GM23248 (cell line): ENCODE measurements at regions not wholly inside any gene's neighbourhood (a gene's known extent, or its start where the extent isn't known, plus 50 kb on each side); places are given as distances from the start of the nearest gene placed in this dataset.

Experiments used
- EZH2 ChIP-seq: fragments of 200-600 bp; sonication (generic); IDR thresholded peaks from 2 replicates; pipeline ENCODE4 v1.6.1; 2018; ENCODE audit warnings: antibody characterized with exemption, mild to moderate bottlenecking; ENCODE audit not compliant: insufficient read depth, poor library complexity, severe bottlenecking
- EZH2phosphoT487 ChIP-seq: fragments of 200-600 bp; sonication (generic); IDR thresholded peaks from 2 replicates; pipeline ENCODE4 v1.6.1; 2018; ENCODE audit warnings: antibody characterized with exemption, moderate library complexity, mild to moderate bottlenecking, low read depth; ENCODE audit not compliant: insufficient read depth

DNA sequence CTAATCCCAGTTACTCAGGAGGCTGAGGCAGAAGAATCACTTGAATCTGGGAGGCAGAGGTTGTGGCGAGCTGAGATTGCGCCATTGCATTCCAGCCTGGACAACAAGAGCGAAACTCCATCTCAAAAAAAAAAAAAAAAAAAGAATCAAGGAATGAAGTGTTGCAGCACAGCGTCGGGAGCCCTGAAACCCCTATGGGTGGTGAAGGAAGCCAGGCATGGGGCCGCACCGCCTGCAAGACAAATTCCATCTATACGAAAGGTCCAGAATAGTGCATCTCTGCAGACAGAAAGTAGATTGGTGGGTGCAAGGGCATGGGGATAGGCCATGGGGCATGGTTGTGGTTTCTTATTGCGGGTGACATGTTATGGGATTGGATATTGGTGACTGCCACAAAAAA, 98.6 kb upstream of the PRR20G start:
- TF ChIP-seq EZH2, result no peak
- no peak for TF ChIP-seq EZH2phosphoT487
